Activated CD8-positive, alpha-beta memory T cell treated with anti-CD3 and anti-CD28 coated beads for 36 hours (primary cell): ENCODE measurements at regions not wholly inside any gene's neighbourhood (a gene's known extent, or its start where the extent isn't known, plus 50 kb on each side); places are given as distances from the start of the nearest gene placed in this dataset.

Source experiments
- CTCF ChIA-PET: fragments of 350-600 bp; sonication (Branson Sonifier 250); formaldehyde crosslinking; loops from one replicate; lab custom pipeline; 2021; ENCODE audit warnings: antibody characterized with exemption; lab: Charles Lee
- POLR2A ChIA-PET: fragments of 350-600 bp; sonication (Branson Sonifier 250); formaldehyde crosslinking; loops from one replicate; lab custom pipeline; 2021; ENCODE audit warnings: antibody characterized with exemption; lab: Charles Lee

- ChIA-PET CTCF (no interaction called here), POLR2A (no interaction called here)
Measured at GRCh38 chr16:64489449-64489848, 632.4 kb downstream of the CDH11 start.

- ChIA-PET POLR2A (no interaction called here), CTCF (no interaction called here)
Measured at GRCh38 chr16:64486561-64486960, 635.3 kb downstream of the CDH11 start.

- POLR2A ChIA-PET: no interaction called here
- CTCF ChIA-PET: no interaction called here
Measured at GRCh38 chr16:64481497-64481896, 640.4 kb downstream of the CDH11 start.

- POLR2A ChIA-PET: no interaction called here
Measured at GRCh38 chr16:64478252-64478906, 643.5 kb downstream of the CDH11 start.

GRCh38 chr16:64475627-64476351 lies 646.1 kb downstream of the CDH11 start:
- ChIA-PET POLR2A (no interaction called here), CTCF (no interaction called here)

More at GRCh38 chr16:64478252-64478906, 643.5 kb downstream of the CDH11 start:
- CTCF ChIA-PET: no interaction called here

GRCh38 chr16:64470916-64471315 lies 650.9 kb downstream of the CDH11 start:
- ChIA-PET CTCF (no interaction called here), POLR2A (no interaction called here)

GRCh38 chr16:64469906-64470702 lies 651.8 kb downstream of the CDH11 start:
- CTCF ChIA-PET: no interaction called here

GRCh38 chr16:64469351-64469750 lies 652.5 kb downstream of the CDH11 start:
- ChIA-PET CTCF (interaction anchor here (0.7 kb wide), 1 partner anchor 8 kb away, joined by 3 read pairs; no protein-coding TSS in a partner anchor), POLR2A (no interaction called here)

More at GRCh38 chr16:64469906-64470702, 651.8 kb downstream of the CDH11 start:
- POLR2A ChIA-PET: no interaction called here

- POLR2A ChIA-PET: no interaction called here
- CTCF ChIA-PET: no interaction called here
Measured at GRCh38 chr16:64468515-64469090, 653.3 kb downstream of the CDH11 start.

- CTCF ChIA-PET: no interaction called here
- POLR2A ChIA-PET: no interaction called here
Measured at GRCh38 chr16:64459821-64460220, 662.0 kb downstream of the CDH11 start.

GRCh38 chr16:64459402-64459801 lies 662.5 kb downstream of the CDH11 start:
- CTCF ChIA-PET: no interaction called here
- POLR2A ChIA-PET: no interaction called here

- CTCF ChIA-PET: no interaction called here
- POLR2A ChIA-PET: no interaction called here
Measured at GRCh38 chr16:64455275-64455674, 666.6 kb downstream of the CDH11 start.

GRCh38 chr16:64453646-64454045 lies 668.2 kb downstream of the CDH11 start:
- ChIA-PET POLR2A (no interaction called here), CTCF (no interaction called here)

- ChIA-PET POLR2A (no interaction called here), CTCF (no interaction called here)
Measured at GRCh38 chr16:64452446-64452845, 669.4 kb downstream of the CDH11 start.

- POLR2A ChIA-PET: no interaction called here
- CTCF ChIA-PET: no interaction called here
Measured at GRCh38 chr16:64450177-64450576, 671.7 kb downstream of the CDH11 start.

GRCh38 chr16:64449506-64449905 lies 672.4 kb downstream of the CDH11 start:
- CTCF ChIA-PET: no interaction called here

GRCh38 chr16:64445649-64446048 lies 676.2 kb downstream of the CDH11 start:
- ChIA-PET POLR2A (no interaction called here), CTCF (no interaction called here)

More at GRCh38 chr16:64449506-64449905, 672.4 kb downstream of the CDH11 start:
- POLR2A ChIA-PET: no interaction called here

GRCh38 chr16:64445245-64445644 lies 676.6 kb downstream of the CDH11 start:
- CTCF ChIA-PET: no interaction called here

GRCh38 chr16:64440421-64440831 lies 681.4 kb downstream of the CDH11 start:
- POLR2A ChIA-PET: no interaction called here
- CTCF ChIA-PET: no interaction called here

More at GRCh38 chr16:64445245-64445644, 676.6 kb downstream of the CDH11 start:
- POLR2A ChIA-PET: no interaction called here

- ChIA-PET POLR2A (no interaction called here), CTCF (no interaction called here)
Measured at GRCh38 chr16:64440005-64440404, 681.9 kb downstream of the CDH11 start.
